Stomach (tissue), 8 donors: ENCODE measurements at regions not wholly inside any gene's neighbourhood (a gene's known extent, or its start where the extent isn't known, plus 50 kb on each side); places are given as distances from the start of the nearest gene placed in this dataset.

Experiments
- DNase-seq, 2 donors: peaks; one replicate each; pipeline versions ENCODE4 v3.0.0 to v3.0.0-alpha.2; 2013 to 2019
- H3K27ac ChIP-seq, 5 donors: fragments of 200-600 bp in 4 of 5; sonication (generic) in 4 of 5; one replicate each; pipeline ENCODE4 v1.5.1; 2013 to 2019; ENCODE audit warnings: mild to moderate bottlenecking in 1 of 5, moderate library complexity in 1 of 5
- H3K27me3 ChIP-seq, 3 donors: fragments of 200-600 bp; sonication (generic); one replicate each; pipeline ENCODE4 v1.5.1; 2017 to 2019; ENCODE audit warnings: mixed run types in 1 of 3
- H3K36me3 ChIP-seq, 4 donors: fragments of 200-600 bp; sonication (generic); 1 replicate in 3 of 4; 2 replicates in 1 of 4; pipeline ENCODE4 v1.5.1; 2016 to 2019
- H3K4me1 ChIP-seq, 4 donors: fragments of 200-600 bp; sonication (generic); one replicate each; pipeline ENCODE4 v1.5.1; 2016 to 2019
- H3K4me3 ChIP-seq, 4 donors: fragments of 200-600 bp; sonication (generic) in 3 of 4; one replicate each; pipeline ENCODE4 v1.5.1; 2016 to 2019; ENCODE audit warnings: mild to moderate bottlenecking in 1 of 4
- H3K9me3 ChIP-seq, 4 donors: fragments of 200-600 bp; sonication (generic); one replicate each; pipeline ENCODE4 v1.5.1; 2016 to 2019
- EP300 ChIP-seq: sonication (generic); formaldehyde crosslinking; IDR thresholded peaks from one replicate; pipeline ENCODE4 v1.6.1; 2017; ENCODE audit warnings: antibody characterized with exemption
- POLR2A ChIP-seq, 4 donors: fragments of 450-650 bp; IDR thresholded peaks; one replicate each; pipeline ENCODE4 v1.6.1; 2016; ENCODE audit warnings: antibody characterized with exemption in 4 of 4, control low read depth in 2 of 4, mild to moderate bottlenecking in 1 of 4, moderate library complexity in 1 of 4
- POLR2AphosphoS5 ChIP-seq, 3 donors: sonication (generic); formaldehyde crosslinking; IDR thresholded peaks; one replicate each; pipeline ENCODE4 v1.6.1; 2016; ENCODE audit warnings: antibody characterized with exemption in 3 of 3
- WGBS, 5 donors: extraction: QIAGEN DNeasy Blood & Tissue Kit in 3 of 5; methylation state at CpG; one replicate each; pipeline versions ENCODE4 v1.1.5 to v1.1.7; 2013 to 2018; 5-methylcytosine and 5-hydroxymethylcytosine counted together
- intact Hi-C: fragments of 100-400 bp; cut with DNase I; formaldehyde crosslinking; loops from one replicate; pipeline ENCODE4 v1.15.1; 2023; ENCODE audit warnings: low total_unique reads
- TF ChIP-seq, protein P1 (sequence below), 7 experiments: fragments of 450-650 bp in 4 of 7; fragments of 200-600 bp in 3 of 7; sonication (generic) in 3 of 7; IDR thresholded peaks; one replicate each; pipeline ENCODE4 v1.5.1; 2016 to 2019; ENCODE audit warnings: antibody characterized with exemption in 7 of 7, control low read depth in 2 of 7, mild to moderate bottlenecking in 1 of 7
- donor health status: healthy with polysubstance abuse.
- donor health status: Bipolar disorder and iron deficiency.
- donor health status: healthy.

DNA sequence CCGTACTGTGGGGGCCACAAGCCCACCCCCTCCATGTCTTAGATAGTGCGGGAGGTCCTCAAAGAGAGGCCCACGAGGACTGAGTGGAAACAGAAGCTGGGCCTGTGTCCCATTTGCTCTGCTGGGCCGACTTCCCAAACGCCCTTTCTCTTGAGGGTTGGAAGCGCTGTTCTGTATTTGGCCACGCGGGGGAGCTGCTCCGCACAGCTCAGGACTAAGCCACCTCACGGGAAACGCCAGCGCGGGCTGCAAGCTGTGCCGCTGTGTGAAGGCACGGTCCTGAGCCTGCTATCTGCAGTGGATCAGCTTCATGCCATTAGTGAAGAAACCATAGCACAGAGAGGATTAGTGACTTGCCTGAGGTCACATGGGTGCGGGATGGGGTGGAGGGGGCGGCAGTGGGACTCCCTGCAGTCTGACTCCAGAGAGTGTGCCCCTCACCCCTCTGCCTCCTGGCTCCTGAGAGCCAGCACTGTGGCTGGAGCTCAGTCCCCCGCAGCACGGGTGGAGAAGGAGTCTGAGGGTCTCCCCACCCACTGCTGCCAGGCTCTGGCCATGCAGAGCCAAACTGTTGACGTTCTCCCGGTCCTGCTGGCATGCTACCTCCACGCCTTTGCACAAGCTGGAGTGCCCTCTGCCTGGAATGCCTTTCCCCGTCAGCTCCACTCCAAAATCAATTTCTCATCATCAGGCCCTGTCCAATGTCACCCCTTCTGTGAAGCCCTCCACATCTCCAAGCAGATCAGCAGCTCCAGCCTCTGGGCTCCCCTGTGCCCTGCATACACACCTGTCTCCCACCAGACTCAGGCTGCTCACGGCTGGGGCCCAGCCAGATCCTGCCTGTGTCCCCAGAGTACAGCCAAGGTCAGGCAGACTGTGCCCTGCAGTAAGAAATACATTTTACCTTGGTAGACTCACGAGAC is 51.5 kb upstream of the LRRC32 start:
- H3K27me3 ChIP-seq, result peaks cover 0 to 26% (median 0%) of the 10 kb centered on the region in 3 donors
- TF ChIP-seq, protein P1, sequence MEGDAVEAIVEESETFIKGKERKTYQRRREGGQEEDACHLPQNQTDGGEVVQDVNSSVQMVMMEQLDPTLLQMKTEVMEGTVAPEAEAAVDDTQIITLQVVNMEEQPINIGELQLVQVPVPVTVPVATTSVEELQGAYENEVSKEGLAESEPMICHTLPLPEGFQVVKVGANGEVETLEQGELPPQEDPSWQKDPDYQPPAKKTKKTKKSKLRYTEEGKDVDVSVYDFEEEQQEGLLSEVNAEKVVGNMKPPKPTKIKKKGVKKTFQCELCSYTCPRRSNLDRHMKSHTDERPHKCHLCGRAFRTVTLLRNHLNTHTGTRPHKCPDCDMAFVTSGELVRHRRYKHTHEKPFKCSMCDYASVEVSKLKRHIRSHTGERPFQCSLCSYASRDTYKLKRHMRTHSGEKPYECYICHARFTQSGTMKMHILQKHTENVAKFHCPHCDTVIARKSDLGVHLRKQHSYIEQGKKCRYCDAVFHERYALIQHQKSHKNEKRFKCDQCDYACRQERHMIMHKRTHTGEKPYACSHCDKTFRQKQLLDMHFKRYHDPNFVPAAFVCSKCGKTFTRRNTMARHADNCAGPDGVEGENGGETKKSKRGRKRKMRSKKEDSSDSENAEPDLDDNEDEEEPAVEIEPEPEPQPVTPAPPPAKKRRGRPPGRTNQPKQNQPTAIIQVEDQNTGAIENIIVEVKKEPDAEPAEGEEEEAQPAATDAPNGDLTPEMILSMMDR (IDR thresholded peaks at IDR 0.05), result peak in 5 of 7 experiments; percentile 71 to 94 (median 81)
- TF ChIP-seq EP300 (no peak), POLR2A (IDR thresholded peaks at IDR 0.05) (no peak), POLR2AphosphoS5 (IDR thresholded peaks at IDR 0.05) (peak in 1 of 3 donors; percentile 57)
- peaks cover 5 to 11% (median 9%) of the 10 kb centered on the region in 4 donors for H3K4me1 ChIP-seq
- WGBS, 5 donors, result 13 to 28% (median 14%) methylated on average over 15 to 25 of the region's 25 CpGs
- H3K27ac ChIP-seq, result no peak overlapping the region
- H3K9me3 ChIP-seq, result no peaks in the 10 kb centered on the region
- intact Hi-C loops, result no loop called here
- H3K4me3 ChIP-seq, result peak overlapping the region in 1 of 4 donors; percentile 15
- H3K36me3 ChIP-seq, result no peaks in the 10 kb centered on the region
- peak; percentile 90 to 94 for DNase-seq

DNA sequence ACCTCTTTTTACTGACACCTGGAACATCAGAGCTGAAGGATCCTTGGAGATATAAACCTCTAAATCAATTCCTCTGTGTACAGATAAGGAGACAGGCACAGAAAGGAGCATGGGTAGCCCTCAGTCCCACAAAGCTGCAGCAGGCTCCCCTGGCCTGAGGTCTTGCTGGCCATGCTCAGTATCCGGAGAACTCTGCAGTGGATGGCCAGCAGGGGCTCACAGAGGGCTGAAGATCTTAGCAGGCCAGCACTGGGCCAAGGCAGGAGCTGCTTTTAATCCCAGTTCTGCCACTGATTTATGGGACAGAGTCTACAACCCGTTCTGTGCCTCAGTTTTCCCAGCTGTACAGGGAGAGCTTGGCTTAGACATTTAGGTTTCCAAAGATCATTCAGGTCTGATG is 52.6 kb upstream of the LRRC32 start:
- H3K4me3 ChIP-seq, result no peak overlapping the region
- 55 to 93% (median 77%) methylated on average over 1 to 2 of the region's 2 CpGs for WGBS, 5 donors
- intact Hi-C loops, result no loop called here
- DNase-seq, result no peak
- H3K27ac ChIP-seq, result no peak overlapping the region
- peaks cover 5 to 11% (median 9%) of the 10 kb centered on the region in 4 donors for H3K4me1 ChIP-seq
- no peaks in the 10 kb centered on the region for H3K36me3 ChIP-seq
- peaks cover 0 to 26% (median 0%) of the 10 kb centered on the region in 3 donors for H3K27me3 ChIP-seq
- no peak for TF ChIP-seq EP300
- TF ChIP-seq POLR2AphosphoS5 (IDR thresholded peaks at IDR 0.05), result no peak
- TF ChIP-seq, protein P1 (IDR thresholded peaks at IDR 0.05), result no peak
- TF ChIP-seq POLR2A (IDR thresholded peaks at IDR 0.05), result no peak
- no peaks in the 10 kb centered on the region for H3K9me3 ChIP-seq

DNA sequence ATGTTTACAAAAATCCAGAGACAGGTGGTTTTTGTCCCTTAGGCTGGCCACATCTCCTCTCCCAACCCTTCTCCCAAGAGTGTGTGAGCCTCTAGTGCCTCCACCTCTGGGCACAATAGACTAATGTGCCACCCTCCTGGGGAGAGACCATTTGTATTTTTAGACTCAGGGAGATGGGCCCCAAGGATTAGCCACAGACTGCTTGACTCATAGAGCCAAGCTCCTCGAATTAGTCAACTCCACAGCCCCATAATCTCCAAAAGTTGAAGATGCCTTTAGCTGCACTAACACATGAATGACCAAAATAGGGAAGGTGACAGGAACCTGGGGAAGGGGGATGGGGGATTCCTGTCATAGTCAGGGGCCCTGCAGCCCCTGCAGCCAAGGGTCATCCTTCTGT is 53.0 kb upstream of the LRRC32 start:
- Histone ChIP-seq H3K27ac (no peak overlapping the region), H3K36me3 (no peaks in the 10 kb centered on the region), H3K27me3 (peaks cover 0 to 26% (median 0%) of the 10 kb centered on the region in 3 donors), H3K9me3 (no peaks in the 10 kb centered on the region), H3K4me1 (peaks cover 5 to 11% (median 9%) of the 10 kb centered on the region in 4 donors), H3K4me3 (no peak overlapping the region)
- intact Hi-C loops, result no loop called here
- 33 to 63% (median 55%) methylated on average over 1 of the region's 1 CpG for WGBS, 5 donors
- DNase-seq, result no peak
- TF ChIP-seq EP300 (no peak), POLR2A (IDR thresholded peaks at IDR 0.05) (no peak), POLR2AphosphoS5 (IDR thresholded peaks at IDR 0.05) (no peak)
- TF ChIP-seq, protein P1 (IDR thresholded peaks at IDR 0.05), result no peak

DNA sequence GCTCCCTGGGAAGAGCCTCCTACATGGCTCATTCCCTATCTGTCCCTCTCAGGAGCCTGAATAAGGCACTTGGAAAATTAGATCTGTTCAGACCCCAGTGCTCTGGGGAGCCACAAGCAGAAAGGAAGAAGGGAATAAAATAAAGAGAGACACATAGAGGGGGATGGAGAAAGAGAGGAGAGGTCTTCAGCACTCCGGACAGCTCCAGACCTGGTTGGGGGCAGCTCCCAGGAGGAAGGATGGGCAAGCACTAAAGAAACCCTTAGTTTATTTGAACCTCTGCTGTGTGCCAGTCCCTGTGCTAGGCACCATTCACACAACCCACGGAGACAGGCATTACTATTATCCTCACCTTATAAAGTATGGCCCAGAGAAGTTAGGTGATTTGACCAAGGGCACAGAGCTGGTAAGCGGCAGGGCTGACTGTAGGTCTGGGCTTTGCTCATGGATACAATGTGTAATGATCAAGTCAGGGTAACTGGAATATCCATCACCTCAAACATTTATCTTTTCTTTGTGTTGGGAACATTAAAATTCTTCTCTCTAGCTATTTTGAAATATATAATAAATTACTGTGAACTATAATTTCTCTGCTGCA is 53.7 kb upstream of the LRRC32 start:
- 46 to 51% (median 50%) methylated on average over 3 of the region's 3 CpGs for WGBS, 5 donors
- Histone ChIP-seq H3K27ac (no peak overlapping the region), H3K9me3 (no peaks in the 10 kb centered on the region), H3K27me3 (peaks cover 0 to 26% (median 0%) of the 10 kb centered on the region in 3 donors), H3K4me1 (peaks cover 5 to 11% (median 9%) of the 10 kb centered on the region in 4 donors), H3K4me3 (no peak overlapping the region), H3K36me3 (no peaks in the 10 kb centered on the region)
- intact Hi-C loops, result no loop called here
- DNase-seq, result no peak
- TF ChIP-seq, protein P1 (IDR thresholded peaks at IDR 0.05), result no peak
- no peak for TF ChIP-seq POLR2A (IDR thresholded peaks at IDR 0.05)
- no peak for TF ChIP-seq POLR2AphosphoS5 (IDR thresholded peaks at IDR 0.05)
- no peak for TF ChIP-seq EP300
